Suprapubic skin (tissue), 4 donors: ENCODE measurements at regions not wholly inside any gene's neighbourhood (a gene's known extent, or its start where the extent isn't known, plus 50 kb on each side); places are given as distances from the start of the nearest gene placed in this dataset.

Experiments
- DNase-seq, 2 donors: peaks; one replicate each; pipeline ENCODE4 v3.0.0-alpha.2; 2019; ENCODE audit warnings: low spot score in 2 of 2
- H3K27ac ChIP-seq: fragments of 200-600 bp; sonication (generic); one replicate; pipeline ENCODE4 v1.5.1; 2019
- H3K27me3 ChIP-seq: fragments of 200-600 bp; sonication (generic); one replicate; pipeline ENCODE4 v1.5.1; 2019
- H3K36me3 ChIP-seq: fragments of 200-600 bp; sonication (generic); one replicate; pipeline ENCODE4 v1.5.1; 2019
- H3K4me1 ChIP-seq: fragments of 200-600 bp; sonication (generic); one replicate; pipeline ENCODE4 v1.5.1; 2019
- H3K4me3 ChIP-seq: fragments of 200-600 bp; sonication (generic); one replicate; pipeline ENCODE4 v1.5.1; 2019; ENCODE audit warnings: mild to moderate bottlenecking
- H3K9me3 ChIP-seq: fragments of 200-600 bp; sonication (generic); one replicate; pipeline ENCODE4 v1.5.1; 2019
- EP300 ChIP-seq: sonication (generic); formaldehyde crosslinking; IDR thresholded peaks from one replicate; pipeline ENCODE4 v1.6.1; 2017; ENCODE audit warnings: antibody characterized with exemption
- POLR2A ChIP-seq, 2 donors: fragments of 450-650 bp; IDR thresholded peaks; one replicate each; pipeline ENCODE4 v1.6.1; 2017; ENCODE audit warnings: antibody characterized with exemption in 2 of 2, mild to moderate bottlenecking in 2 of 2, moderate library complexity in 2 of 2
- POLR2AphosphoS5 ChIP-seq, 3 donors: sonication (generic); formaldehyde crosslinking; IDR thresholded peaks; one replicate each; pipeline ENCODE4 v1.6.1; 2017; ENCODE audit warnings: antibody characterized with exemption in 3 of 3
- WGBS: methylation state at CpG from one replicate; pipeline ENCODE4 v1.1.5; 2018; 5-methylcytosine and 5-hydroxymethylcytosine counted together
- TF ChIP-seq, protein P1 (sequence below), 2 donors: fragments of 200-600 bp in 1 of 2; fragments of 450-650 bp in 1 of 2; sonication (generic) in 1 of 2; IDR thresholded peaks; one replicate each; pipeline ENCODE4 v1.5.1; 2016 to 2019; ENCODE audit warnings: antibody characterized with exemption in 2 of 2, mild to moderate bottlenecking in 1 of 2, moderate library complexity in 1 of 2

- TF ChIP-seq POLR2AphosphoS5 (IDR thresholded peaks at IDR 0.05) (no peak), EP300 (no peak), POLR2A (IDR thresholded peaks at IDR 0.05) (no peak)
- TF ChIP-seq, protein P1, sequence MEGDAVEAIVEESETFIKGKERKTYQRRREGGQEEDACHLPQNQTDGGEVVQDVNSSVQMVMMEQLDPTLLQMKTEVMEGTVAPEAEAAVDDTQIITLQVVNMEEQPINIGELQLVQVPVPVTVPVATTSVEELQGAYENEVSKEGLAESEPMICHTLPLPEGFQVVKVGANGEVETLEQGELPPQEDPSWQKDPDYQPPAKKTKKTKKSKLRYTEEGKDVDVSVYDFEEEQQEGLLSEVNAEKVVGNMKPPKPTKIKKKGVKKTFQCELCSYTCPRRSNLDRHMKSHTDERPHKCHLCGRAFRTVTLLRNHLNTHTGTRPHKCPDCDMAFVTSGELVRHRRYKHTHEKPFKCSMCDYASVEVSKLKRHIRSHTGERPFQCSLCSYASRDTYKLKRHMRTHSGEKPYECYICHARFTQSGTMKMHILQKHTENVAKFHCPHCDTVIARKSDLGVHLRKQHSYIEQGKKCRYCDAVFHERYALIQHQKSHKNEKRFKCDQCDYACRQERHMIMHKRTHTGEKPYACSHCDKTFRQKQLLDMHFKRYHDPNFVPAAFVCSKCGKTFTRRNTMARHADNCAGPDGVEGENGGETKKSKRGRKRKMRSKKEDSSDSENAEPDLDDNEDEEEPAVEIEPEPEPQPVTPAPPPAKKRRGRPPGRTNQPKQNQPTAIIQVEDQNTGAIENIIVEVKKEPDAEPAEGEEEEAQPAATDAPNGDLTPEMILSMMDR (IDR thresholded peaks at IDR 0.05), result no peak
- 87% methylated on average over 11 of the region's 11 CpGs for WGBS
- Histone ChIP-seq H3K27me3 (peaks cover 2% of the 10 kb centered on the region), H3K4me1 (no peaks in the 10 kb centered on the region), H3K36me3 (no peaks in the 10 kb centered on the region), H3K4me3 (no peak overlapping the region), H3K9me3 (peaks cover 6% of the 10 kb centered on the region), H3K27ac (no peak overlapping the region)
- no peak for DNase-seq
Measured at GRCh38 chr20:48358176-48359054, 469.4 kb downstream of the PREX1 start.

GRCh38 chr20:48357714-48358113 lies 470.1 kb downstream of the PREX1 start:
- WGBS, result 79% methylated on average over 4 of the region's 4 CpGs
- no peak for DNase-seq
- TF ChIP-seq EP300 (no peak), POLR2AphosphoS5 (IDR thresholded peaks at IDR 0.05) (no peak), POLR2A (IDR thresholded peaks at IDR 0.05) (no peak)
- TF ChIP-seq, protein P1 (IDR thresholded peaks at IDR 0.05), result no peak
- Histone ChIP-seq H3K4me3 (no peak overlapping the region), H3K4me1 (no peaks in the 10 kb centered on the region), H3K27me3 (peaks cover 8% of the 10 kb centered on the region), H3K36me3 (no peaks in the 10 kb centered on the region), H3K9me3 (peaks cover 6% of the 10 kb centered on the region), H3K27ac (no peak overlapping the region)

DNA sequence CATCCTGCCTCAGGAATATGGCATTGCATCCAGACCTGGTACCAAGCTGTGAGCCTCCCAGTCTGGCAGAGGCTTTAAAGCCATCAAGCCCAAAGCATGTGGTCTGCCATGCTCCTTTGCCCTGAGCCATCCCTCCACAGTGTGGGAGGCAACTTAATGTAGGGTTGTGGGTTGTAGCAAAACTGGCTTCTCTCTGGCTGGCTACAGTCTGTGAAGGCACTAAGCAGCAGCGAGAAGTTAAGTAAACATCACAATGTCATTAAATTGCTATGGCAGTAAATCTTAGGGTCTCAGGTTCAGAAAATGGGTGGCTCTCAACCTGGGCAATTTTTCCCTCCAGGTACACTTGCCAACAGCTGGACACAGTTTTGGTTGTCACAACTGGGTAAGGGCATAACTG lies 472.9 kb downstream of the PREX1 start:
- H3K36me3 ChIP-seq, result no peaks in the 10 kb centered on the region
- H3K4me3 ChIP-seq, result no peak overlapping the region
- H3K27me3 ChIP-seq, result peaks cover 8% of the 10 kb centered on the region
- TF ChIP-seq EP300, result no peak
- no peak for TF ChIP-seq POLR2A (IDR thresholded peaks at IDR 0.05)
- no peak for TF ChIP-seq POLR2AphosphoS5 (IDR thresholded peaks at IDR 0.05)
- TF ChIP-seq, protein P1 (IDR thresholded peaks at IDR 0.05), result no peak
- no peak for DNase-seq
- H3K27ac ChIP-seq, result no peak overlapping the region
- WGBS, result 70% methylated on average over 1 of the region's 1 CpG
- H3K4me1 ChIP-seq, result no peaks in the 10 kb centered on the region
- peaks cover 6% of the 10 kb centered on the region for H3K9me3 ChIP-seq

GRCh38 chr20:48354320-48354876 lies 473.4 kb downstream of the PREX1 start:
- WGBS, result 90% methylated on average over 2 of the region's 2 CpGs
- no peak for DNase-seq
- no peaks in the 10 kb centered on the region for H3K4me1 ChIP-seq

GRCh38 chr20:48352628-48353027 lies 475.2 kb downstream of the PREX1 start:
- Histone ChIP-seq H3K4me3 (no peak overlapping the region), H3K27ac (no peak overlapping the region), H3K9me3 (peaks cover 6% of the 10 kb centered on the region), H3K27me3 (peaks cover 8% of the 10 kb centered on the region), H3K4me1 (no peaks in the 10 kb centered on the region), H3K36me3 (no peaks in the 10 kb centered on the region)
- no peak for TF ChIP-seq POLR2AphosphoS5 (IDR thresholded peaks at IDR 0.05)
- WGBS, result 95% methylated on average over 3 of the region's 3 CpGs
- no peak for DNase-seq

More at GRCh38 chr20:48354320-48354876, 473.4 kb downstream of the PREX1 start:
- H3K27ac ChIP-seq, result no peak overlapping the region
- H3K36me3 ChIP-seq, result no peaks in the 10 kb centered on the region
- TF ChIP-seq POLR2AphosphoS5 (IDR thresholded peaks at IDR 0.05), result no peak
- no peak for TF ChIP-seq POLR2A (IDR thresholded peaks at IDR 0.05)
- TF ChIP-seq, protein P1 (IDR thresholded peaks at IDR 0.05), result no peak
- no peak for TF ChIP-seq EP300
- peaks cover 8% of the 10 kb centered on the region for H3K27me3 ChIP-seq
- H3K4me3 ChIP-seq, result no peak overlapping the region
- peaks cover 6% of the 10 kb centered on the region for H3K9me3 ChIP-seq
